Stimulated activated CD4-positive, alpha-beta T cell treated with anti-CD3 and anti-CD28 coated beads, Interleukin-12 subunit alpha, Interleukin-12 subunit beta, amount 100 ng/mL, for 4 hours (primary cell): ENCODE measurements at regions not wholly inside any gene's neighbourhood (a gene's known extent, or its start where the extent isn't known, plus 50 kb on each side); places are given as distances from the start of the nearest gene placed in this dataset.

ENCODE experiments used
- DNase-seq: peaks from one replicate; pipeline ENCODE4 v3.0.0-alpha.2; 2020

GRCh38 chr2:71919708-71920107 is 228.0 kb downstream of the CYP26B1 start:
- no peak for DNase-seq

- DNase-seq: no peak
These were observed 237.4 kb downstream of the CYP26B1 start for GRCh38 chr2:71910277-71910676.

GRCh38 chr2:71908798-71909197 is 238.9 kb downstream of the CYP26B1 start:
- no peak for DNase-seq

- no peak for DNase-seq
These were observed 240.2 kb downstream of the CYP26B1 start for GRCh38 chr2:71907503-71907902.

- no peak for DNase-seq
These were observed 241.2 kb downstream of the CYP26B1 start for GRCh38 chr2:71906357-71906973.

GRCh38 chr2:71905205-71905604 is 242.5 kb downstream of the CYP26B1 start:
- DNase-seq: no peak

- DNase-seq: no peak
These were observed 243.8 kb downstream of the CYP26B1 start for GRCh38 chr2:71903841-71904240.

GRCh38 chr2:71901466-71901865 is 246.2 kb downstream of the CYP26B1 start:
- DNase-seq: no peak

- no peak for DNase-seq
These were observed 248.6 kb downstream of the CYP26B1 start for GRCh38 chr2:71898851-71899681.

GRCh38 chr2:71898375-71898774 is 249.3 kb downstream of the CYP26B1 start:
- DNase-seq: no peak

GRCh38 chr2:71897836-71898235 is 249.8 kb downstream of the CYP26B1 start:
- DNase-seq: no peak

GRCh38 chr2:71897137-71897480 is 250.6 kb downstream of the CYP26B1 start:
- DNase-seq: no peak

- DNase-seq: no peak
These were observed 251.1 kb downstream of the CYP26B1 start for GRCh38 chr2:71896385-71897136.

GRCh38 chr2:71895320-71896161 is 252.1 kb downstream of the CYP26B1 start:
- DNase-seq: no peak

GRCh38 chr2:71894261-71894660 is 253.4 kb downstream of the CYP26B1 start:
- DNase-seq: no peak

GRCh38 chr2:71893646-71894045 is 254.0 kb downstream of the CYP26B1 start:
- no peak for DNase-seq

GRCh38 chr2:71892896-71893295 is 254.8 kb downstream of the CYP26B1 start:
- DNase-seq: no peak

- no peak for DNase-seq
These were observed 255.3 kb downstream of the CYP26B1 start for GRCh38 chr2:71892423-71892730.

GRCh38 chr2:71891719-71892422 is 255.8 kb downstream of the CYP26B1 start:
- DNase-seq: no peak

GRCh38 chr2:71891155-71891554 is 256.5 kb downstream of the CYP26B1 start:
- no peak for DNase-seq

GRCh38 chr2:71889759-71890684 is 257.6 kb downstream of the CYP26B1 start:
- DNase-seq: no peak
